GM18867 (cell line): ENCODE measurements at regions not wholly inside any gene's neighbourhood (a gene's known extent, or its start where the extent isn't known, plus 50 kb on each side); places are given as distances from the start of the nearest gene placed in this dataset.
"Not testable (repeated sequence)": the region's sequence is repeated elsewhere in the genome, so short reads cannot be mapped to it uniquely, and the experiment has no call there.

ENCODE experiments used
- ATAC-seq: cut with Tn5 transposase; IDR thresholded peaks from one replicate; pipeline ENCODE4 v1.9.1; 2021; ENCODE audit warnings: mild to moderate bottlenecking, moderate library complexity; ENCODE audit not compliant: unreplicated experiment

DNA sequence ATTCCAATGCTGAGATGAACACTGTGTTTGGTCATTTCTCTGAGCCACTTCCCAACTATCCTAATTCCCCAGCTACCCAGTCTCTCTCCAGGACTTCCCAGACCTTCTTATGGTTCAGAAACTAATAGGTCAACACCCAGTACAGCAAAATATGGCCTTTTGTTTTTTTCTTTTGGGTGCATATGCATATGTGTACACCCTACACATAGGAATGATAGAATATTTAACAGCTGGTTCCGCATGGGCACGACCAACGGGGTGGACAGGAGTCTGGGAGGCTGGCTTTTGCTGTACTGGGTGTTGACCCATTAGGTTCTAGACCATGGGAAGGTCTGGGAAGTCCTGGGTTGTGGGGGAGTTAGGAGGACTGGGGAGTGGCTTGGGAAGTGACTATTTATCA is 143.9 kb downstream of the MRPS6 start:
- ATAC-seq = no peak

DNA sequence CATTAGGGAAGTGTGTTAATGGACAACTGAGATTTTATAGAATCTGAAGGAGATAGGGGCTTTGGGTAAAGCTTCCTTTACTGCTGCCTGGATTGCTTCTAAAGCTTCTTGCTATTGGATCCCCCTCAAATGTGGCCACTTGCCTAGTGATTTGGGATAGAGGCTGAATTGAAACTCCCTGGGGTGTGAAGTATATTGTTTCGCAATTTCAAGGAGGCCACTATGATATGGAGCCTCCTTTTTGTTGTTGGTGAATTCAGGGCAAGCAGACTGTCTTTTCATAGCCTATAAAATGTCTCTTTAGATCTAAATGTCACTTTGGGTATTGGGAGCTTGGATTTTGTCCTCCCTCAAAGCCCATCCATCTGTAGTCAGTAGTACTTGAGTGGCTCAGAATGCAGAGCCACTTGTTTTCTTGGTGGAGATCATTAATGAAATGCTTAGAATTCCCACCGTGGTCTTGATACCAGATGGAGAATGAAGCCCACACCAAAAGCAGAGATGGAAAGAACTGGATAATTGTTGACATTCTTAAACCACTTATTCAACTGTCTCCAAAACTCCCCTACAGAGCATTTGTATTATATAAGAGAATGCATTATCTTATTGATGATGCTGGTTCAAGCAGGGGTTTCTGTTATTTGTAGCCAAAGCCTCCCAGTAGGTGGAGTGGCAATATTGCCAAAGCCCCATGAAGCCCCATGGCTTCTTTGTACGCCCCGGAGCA is 144.3 kb upstream of the KCNE2 start:
- no peak for ATAC-seq

DNA sequence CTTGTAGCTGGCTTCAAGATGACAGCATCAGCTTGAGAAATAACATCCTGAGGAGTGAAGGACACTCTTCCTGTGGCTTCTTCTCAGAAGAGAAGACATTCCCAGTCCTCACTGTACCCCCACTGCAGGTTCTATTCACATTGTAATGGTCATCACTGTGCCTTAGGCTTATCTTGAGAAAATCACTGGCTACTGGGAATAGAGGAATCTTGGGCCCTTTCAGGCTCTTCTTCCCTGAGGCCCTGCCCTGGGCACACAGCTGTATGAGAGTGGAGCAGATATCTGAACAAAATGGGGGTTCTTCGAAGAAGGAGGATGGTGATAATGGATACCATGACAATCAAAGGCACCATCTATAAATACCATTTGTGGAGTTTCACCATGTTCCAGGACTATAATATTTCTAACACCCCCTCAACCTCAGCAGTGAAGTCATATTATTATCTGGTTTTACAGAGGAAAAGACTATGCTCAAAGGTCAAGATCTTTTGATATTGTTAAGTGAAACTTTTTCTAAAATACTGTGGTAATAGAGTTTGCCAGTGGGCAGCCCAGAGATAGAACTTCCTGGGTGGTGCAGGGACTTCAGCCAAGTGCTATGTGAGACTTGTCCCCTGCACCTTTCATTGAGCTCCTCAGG is 143.1 kb upstream of the KCNE2 start:
- ATAC-seq = no peak

DNA sequence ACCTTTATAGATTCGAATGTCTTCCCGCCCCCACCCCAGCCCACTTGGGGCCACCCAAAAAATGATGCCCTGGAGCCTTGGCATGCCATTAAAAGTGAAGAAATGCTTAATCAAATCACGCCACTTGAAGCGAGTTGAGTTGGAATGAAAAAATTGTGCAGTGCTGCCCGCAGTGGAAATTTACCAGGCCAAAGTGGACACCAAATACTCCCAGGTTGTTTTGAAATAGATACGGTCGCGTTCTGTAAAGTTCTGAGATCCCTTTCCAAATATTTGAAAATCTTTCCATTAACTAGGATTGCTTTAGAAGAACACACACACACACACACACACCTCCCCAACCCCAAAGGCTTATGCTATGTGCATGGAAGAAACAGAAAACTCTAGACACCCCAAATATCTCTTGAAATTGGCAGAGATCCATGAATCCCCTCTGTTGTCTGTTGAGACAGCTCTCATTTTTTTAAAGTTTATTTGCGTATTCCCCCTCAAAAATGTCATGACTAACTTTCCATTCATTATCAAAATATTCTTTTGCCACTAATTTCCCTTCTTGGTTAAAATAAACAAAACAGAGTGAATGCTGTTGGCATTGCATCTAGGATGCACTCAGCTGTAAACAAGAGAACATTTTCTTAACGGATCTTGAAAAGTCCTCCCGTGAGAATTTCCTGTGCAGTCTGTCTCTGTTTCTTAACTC is 142.3 kb upstream of the KCNE2 start:
- no peak for ATAC-seq

DNA sequence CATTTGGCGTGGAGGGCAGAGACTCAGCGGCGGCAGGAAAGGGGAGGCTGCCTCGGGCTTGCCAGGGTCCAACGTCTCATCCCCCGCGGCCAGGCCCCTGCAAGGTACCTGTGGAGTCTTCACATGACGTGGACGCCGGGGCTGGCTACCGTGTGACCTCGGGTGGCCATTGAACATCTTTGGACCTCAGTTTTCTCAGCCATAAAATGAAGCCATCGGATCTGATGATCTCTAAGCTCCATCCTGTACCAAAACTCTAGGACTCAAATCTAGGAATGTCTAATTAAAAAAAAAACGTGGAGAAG is 141.8 kb upstream of the KCNE2 start:
- ATAC-seq = no peak

DNA sequence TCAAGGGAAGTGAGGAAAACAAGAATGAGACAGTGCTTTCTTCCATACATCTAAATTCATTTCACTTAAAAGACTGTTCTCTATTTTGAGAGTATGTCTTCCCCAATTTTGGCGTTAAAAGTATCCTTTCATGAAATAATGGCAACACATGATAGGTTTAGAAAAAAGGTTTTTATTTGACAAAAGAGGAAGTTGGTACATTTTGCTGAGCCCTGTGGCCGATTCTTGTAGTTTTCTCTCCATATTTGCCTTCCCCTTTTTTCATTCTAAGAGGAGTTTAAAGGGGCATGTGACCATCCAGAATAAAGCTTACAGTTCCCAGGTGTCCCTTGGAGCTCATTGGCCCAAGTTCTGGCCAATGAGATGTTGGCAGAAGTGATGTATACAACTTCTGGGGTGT is 140.4 kb upstream of the KCNE2 start:
- ATAC-seq = no peak

DNA sequence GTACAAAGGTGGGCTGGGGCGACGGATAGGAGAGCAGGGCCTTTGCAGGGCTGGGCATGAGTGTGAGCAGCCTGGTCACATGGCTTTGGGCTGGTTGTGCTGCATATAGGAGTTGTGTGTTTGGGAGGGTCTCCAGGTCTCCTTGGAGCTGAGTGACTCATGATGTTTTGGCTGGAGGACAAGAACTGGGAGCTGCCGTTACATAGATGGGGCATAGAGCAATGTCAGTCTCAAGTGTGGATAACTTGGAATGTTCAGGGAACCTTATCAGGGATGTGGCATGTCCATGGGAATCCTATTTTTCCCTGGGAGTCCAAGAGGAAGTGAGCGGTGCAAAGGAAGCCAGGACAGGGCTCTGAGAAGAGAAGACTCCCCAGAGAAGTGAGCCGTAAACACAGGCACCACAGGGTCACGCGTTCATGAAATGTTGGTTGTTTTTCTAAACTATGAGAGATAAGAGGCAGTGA is 136.4 kb upstream of the KCNE2 start:
- ATAC-seq = no peak

DNA sequence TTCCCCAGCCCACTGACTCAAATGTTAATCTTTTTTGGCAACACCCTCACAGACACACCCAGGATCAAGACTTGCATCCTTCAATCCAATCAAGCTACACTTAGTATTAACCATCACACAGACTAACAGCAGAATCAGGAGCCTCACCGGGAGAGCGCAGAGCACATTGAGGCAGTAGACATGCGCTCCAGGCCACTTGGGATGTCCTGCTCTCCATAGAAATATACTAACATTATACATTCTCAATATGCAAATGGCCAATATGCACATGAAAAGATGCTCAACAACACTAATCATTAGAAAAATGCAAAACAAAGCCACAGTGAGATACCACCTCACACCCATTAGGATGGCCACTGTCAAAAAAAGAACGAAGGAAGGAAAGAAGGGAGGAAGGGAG is 135.0 kb upstream of the KCNE2 start:
- no peak for ATAC-seq

DNA sequence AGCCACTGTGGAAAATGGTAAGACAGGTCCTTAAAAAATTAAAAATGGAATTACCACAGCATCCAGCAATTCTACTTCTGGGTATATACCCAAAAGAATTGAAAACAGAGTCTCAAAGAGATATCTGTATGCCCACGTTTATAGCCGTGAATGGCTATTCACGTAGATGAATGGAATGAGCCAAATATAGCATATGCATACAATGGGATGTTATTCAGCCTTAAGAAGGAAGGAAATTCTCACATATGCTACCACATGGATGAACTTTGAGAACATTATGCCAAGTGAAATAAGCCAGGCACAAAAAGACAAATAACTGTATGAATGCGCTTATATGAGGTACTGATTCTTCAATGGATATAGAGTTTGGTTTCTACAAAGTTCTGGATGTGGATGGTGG is 134.5 kb upstream of the KCNE2 start:
- ATAC-seq = no peak

DNA sequence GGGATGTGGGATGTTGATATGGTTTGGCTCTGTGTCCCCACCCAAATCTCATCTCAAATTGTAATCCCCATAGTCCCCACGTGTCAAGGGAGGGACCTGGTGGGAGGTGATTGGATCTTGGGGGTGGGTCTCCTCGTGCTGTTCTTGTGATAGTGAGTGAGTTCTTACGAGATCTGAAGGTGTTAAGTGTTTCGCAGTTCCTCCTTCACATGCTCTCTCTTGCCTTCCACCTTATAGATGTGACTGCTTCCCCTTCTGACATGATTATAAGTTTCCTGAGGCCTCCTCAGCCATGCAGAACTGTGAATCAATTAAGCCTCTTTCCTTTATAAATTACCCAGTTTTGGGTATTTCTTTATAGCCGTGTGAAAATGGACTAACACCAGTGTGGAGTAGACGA is 130.1 kb upstream of the KCNE2 start:
- ATAC-seq = not testable (repeated sequence)

DNA sequence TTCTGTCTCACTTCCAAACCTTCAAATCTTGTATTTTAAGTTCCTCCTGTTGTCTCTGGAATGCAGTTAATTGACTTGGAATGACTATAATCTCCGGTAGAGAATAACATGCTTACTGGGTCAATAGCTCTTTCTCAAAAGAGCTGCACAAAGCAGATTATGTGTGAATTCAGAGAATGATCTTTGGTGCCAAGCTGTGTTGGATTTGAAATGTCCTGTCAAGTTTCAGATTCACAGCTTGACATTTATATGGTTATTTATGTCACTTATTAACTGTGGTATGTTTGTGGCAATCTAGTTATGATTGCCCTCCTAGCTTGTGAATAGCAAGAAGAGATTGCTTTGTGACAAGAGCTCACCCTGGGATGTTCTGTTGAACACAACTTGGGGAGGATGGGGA is 128.3 kb upstream of the KCNE2 start:
- no peak for ATAC-seq

DNA sequence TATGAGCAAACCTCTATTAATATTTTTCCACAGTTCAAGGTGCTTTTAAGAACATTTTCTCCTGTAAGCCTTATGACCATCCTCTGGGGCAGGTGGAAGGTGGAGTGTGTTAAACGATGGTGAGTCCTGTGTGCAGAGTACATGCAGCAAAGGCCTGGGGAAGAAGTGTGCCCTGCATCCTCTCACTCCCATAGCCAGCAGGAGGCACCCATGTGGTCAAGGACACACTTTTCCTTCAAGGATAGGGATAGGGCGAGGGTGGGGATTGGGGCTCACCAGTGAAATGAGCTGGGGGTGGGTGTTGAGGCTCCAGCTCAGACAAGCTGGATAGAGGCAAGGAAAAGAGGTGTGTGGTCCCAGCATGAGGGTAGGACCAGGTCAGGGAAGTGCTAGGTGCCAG is 120.8 kb upstream of the KCNE2 start:
- no peak for ATAC-seq

DNA sequence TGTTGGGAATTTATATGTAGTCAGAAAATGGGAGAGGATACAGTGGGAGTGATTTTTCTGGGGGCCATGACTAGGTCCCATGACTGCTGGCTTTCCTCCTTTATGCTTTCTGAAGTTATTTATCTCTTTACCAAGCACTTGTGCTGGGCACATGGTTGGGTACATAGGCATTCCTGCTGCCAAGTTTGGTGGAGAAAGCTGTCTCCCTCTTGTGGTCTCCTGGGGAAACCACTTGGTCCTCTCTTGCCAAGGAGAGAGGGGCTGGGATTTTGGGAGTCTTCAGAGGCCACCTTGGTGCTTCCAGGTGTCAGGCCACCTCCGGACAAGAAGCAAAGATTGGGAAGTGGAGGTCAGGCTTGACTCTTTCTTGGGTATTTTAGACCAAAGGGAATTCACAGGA is 120.2 kb upstream of the KCNE2 start:
- no peak for ATAC-seq

DNA sequence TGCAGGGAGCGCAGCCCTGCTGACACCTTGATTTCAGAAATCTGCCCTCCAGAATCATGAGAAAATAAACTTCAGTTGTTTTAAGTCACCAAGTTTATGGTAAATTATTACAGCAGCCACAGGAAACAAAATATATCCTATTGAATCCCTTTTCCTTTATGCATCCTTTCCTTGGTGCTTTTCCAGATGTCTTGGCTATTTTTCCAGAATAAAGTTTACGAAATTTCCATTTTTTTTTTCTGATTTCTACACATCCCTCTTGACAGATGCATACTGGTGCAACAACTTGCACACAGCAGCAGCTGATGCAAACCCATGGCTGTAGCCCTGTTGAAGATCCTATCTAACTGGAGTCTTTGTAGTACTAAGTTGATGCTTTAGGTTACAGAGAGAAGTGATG is 111.1 kb upstream of the KCNE2 start:
- ATAC-seq = no peak

DNA sequence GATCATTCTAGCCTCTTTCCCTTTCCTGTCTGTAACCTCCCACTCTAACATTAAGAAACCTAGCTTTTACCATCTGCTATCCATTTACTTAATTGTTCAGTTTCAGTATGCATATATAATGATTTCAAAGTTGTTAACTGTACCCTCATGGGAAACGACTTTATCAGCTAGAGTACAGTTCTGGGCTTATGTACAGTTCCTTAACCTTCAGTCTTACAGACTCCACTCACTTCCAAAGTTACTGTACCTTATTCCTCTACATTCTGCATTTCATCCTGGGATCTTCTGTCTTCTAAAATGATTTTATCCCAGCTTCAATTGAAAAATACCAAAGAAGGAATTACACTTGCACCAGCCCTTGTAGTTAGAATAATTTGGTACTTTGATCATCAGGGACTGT is 108.7 kb upstream of the KCNE2 start:
- no peak for ATAC-seq

DNA sequence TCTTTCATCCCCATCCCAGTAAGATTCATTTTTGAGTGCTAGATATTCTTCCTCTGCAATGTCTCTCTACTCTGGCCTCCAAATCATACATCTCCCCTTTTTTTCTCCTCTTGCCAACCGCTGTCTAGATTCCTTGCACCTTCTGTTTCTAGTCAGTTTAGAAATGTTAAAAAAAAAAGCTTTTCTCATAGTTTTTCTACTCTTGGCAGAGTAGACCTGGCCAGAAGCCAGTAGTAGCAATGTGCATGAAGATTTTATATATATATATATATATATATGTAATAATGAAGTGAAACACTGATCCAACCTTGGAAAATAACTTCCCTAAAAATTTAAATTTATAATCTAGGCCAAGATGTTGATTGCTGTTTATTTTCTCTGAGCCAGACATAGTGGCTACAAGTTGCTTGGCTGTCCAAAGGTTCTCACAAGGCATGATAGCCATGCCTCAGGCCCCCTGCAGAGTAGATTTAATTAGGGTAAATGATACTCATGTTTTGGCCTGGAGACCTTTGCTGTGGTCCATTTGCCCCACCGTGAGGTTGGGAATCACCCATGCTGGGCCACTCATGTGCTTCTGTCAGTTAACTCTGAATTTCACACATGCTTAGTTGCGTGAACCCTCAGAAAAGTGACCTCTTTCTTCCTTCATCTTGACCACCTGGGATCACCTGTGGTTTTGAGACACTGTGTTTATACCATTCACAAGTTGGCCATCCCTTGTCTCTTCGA is 103.4 kb upstream of the KCNE2 start:
- ATAC-seq = no peak

DNA sequence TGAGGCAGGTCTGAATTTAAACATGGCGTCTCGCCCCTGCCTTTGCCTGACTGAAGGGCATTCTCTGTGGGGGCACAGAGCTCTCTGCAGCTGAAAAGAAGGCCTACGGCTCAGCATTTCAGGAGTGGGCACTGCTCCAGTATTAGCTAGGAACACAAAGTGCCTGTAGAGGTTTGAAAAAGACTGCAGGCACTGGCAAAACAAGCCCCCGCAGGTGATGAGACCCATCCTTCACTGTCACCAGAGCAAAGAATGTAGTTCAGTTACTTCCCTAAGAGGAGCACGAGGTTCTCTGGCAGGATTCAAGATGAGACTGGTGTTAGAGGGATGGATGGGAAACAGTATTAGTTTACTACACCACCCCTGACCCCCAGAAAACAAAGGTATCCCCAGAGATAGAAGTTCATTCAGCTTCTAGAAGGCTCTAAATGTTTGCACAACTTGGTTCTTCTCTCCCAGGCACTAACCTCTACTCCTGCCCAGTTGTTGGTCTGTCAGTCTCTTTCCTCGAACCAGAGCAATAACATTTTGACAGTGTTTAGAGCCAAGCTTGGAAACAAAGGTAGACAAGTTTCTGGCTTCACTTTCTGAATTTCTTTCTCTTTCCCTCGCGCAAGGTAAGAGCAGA is 101.9 kb upstream of the KCNE2 start:
- ATAC-seq = no peak

DNA sequence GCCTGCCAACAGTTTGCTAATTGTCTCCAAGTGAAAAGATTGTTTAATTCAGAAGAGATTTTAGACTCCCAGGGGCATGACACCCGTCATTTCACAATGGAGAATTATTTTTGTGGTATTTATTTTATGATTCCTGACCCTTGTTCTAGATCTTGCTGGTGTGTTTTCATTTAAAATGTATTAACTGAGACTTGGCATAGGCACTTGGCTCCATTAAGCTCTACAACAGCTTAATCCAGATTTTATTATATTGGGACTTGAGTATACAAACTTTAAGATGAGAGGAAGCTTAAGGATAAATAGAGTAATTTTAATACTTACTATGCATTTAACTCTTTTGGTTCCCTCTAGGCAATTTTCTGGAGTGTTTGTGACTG is 101.3 kb upstream of the KCNE2 start:
- no peak for ATAC-seq

DNA sequence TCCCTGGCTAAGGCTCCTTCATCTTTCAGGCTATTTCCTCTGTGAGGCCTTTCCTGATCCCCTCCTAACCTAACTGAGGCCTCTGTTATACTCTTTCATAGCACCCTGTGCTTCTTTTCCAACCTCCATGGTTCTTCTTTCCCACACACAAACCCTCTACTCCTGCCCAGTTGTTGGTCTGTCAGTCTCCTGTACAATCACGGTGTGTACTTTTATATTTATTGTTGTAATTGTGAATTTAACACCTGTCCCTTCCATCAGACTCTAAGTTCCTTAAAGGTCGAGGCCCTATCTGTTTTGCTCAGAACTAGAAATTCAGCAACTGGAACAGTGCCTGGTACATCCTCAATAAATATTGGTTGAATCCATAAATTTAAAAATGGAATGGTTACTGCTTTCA is 100.2 kb upstream of the KCNE2 start:
- ATAC-seq = no peak

DNA sequence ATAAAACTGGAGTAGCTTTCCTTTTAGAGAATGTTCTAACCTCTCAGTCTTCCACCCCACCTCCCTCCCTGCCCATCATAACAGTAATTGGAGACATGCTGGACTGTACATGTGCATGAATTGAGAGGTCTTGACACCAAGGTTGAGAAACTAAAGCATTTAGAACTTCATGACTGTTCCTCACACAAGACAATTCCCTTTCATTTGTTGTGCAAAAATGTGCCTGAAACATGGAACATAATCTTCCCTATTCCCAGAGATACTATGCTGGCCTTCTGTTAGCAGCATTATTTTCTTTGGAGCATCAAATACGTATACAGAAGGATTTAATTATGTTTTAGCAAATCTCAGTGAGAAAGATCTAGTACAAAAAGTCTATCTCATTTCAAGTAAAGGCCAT is 97.5 kb upstream of the KCNE2 start:
- ATAC-seq = no peak

DNA sequence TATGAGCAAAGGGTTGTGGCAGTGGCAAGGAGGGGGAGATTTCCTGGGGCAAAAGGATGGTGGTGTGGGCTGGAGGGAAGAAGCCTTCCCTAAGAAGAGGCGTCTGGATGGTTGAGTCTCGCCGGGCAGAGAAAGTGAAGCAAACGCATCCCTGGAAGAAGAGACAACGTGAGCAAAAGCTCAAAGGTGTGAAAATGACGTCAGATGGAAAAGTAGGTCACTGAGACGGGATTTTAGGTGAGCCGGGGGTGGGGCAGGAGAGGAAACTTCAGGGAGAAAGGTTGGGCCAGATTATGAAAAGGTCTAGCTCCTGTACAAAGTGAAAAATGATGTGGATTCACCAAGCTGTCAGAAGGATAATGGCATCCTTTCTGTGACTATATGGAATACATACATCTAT is 95.3 kb upstream of the KCNE2 start:
- no peak for ATAC-seq
